H9 (cell line): ENCODE measurements at regions not wholly inside any gene's neighbourhood (a gene's known extent, or its start where the extent isn't known, plus 50 kb on each side); places are given as distances from the start of the nearest gene placed in this dataset.

Source experiments
- DNase-seq: peaks from one replicate; pipeline ENCODE4 v3.0.0-alpha.2; 2017
- H2AFZ ChIP-seq: one replicate; pipeline ENCODE4 v1.6.1; 2013; ENCODE audit warnings: mild to moderate bottlenecking, low read length, control low read depth, moderate library complexity
- H2AK5ac ChIP-seq: 2 replicates; pipeline ENCODE4 v1.6.1; 2013; ENCODE audit warnings: low read length, control low read depth, mixed read lengths; ENCODE audit not compliant: insufficient read length
- H2BK120ac ChIP-seq: one replicate; pipeline ENCODE4 v1.6.1; 2013; ENCODE audit warnings: low read depth, mild to moderate bottlenecking, low read length, control low read depth, inconsistent platforms; ENCODE audit not compliant: poor library complexity, severe bottlenecking
- H2BK12ac ChIP-seq: 2 replicates; pipeline ENCODE4 v1.6.1; 2013; ENCODE audit warnings: low read length, control low read depth, mixed read lengths, low read depth; ENCODE audit not compliant: insufficient read length
- H2BK15ac ChIP-seq: 2 replicates; pipeline ENCODE4 v1.6.1; 2013; ENCODE audit warnings: low read depth, low read length, control low read depth
- H2BK20ac ChIP-seq: one replicate; pipeline ENCODE4 v1.6.1; 2013; ENCODE audit warnings: low read depth, mild to moderate bottlenecking, low read length, control low read depth, inconsistent platforms; ENCODE audit not compliant: poor library complexity, severe bottlenecking
- H2BK5ac ChIP-seq: 2 replicates; pipeline ENCODE4 v1.6.1; 2013; ENCODE audit warnings: low read length, control low read depth, mixed read lengths; ENCODE audit not compliant: insufficient read length
- H3K14ac ChIP-seq: 2 replicates; pipeline ENCODE4 v1.6.1; 2013; ENCODE audit warnings: low read length, control low read depth; ENCODE audit not compliant: insufficient read depth
- H3K18ac ChIP-seq: 2 replicates; pipeline ENCODE4 v1.6.1; 2013; ENCODE audit warnings: low read depth, mild to moderate bottlenecking, mixed read lengths, low read length, control low read depth; ENCODE audit not compliant: insufficient read length
- H3K23ac ChIP-seq: 2 replicates; pipeline ENCODE4 v1.6.1; 2013; ENCODE audit warnings: low read length, control low read depth, mixed read lengths, low read depth; ENCODE audit not compliant: insufficient read length
- H3K23me2 ChIP-seq: 2 replicates; pipeline ENCODE4 v1.6.1; 2013; ENCODE audit warnings: low read depth, mild to moderate bottlenecking, mixed read lengths, low read length, control low read depth; ENCODE audit not compliant: insufficient read length, poor library complexity, severe bottlenecking
- H3K27ac ChIP-seq: 2 replicates; pipeline ENCODE4 v1.5.1; 2013; ENCODE audit warnings: low read length, control low read depth, mixed read lengths, low read depth; ENCODE audit not compliant: insufficient read length
- H3K27me3 ChIP-seq: 2 replicates; pipeline ENCODE4 v1.6.1; 2013; ENCODE audit warnings: low read length, control low read depth, inconsistent platforms; ENCODE audit not compliant: insufficient read depth
- H3K4ac ChIP-seq: 2 replicates; pipeline ENCODE4 v1.6.1; 2013; ENCODE audit warnings: low read depth, mild to moderate bottlenecking, control low read depth, inconsistent platforms, low read length, moderate library complexity
- H3K4me1 ChIP-seq: 2 replicates; pipeline ENCODE4 v1.6.1; 2013; ENCODE audit warnings: low read length, control low read depth, inconsistent platforms; ENCODE audit not compliant: insufficient read depth
- H3K4me2 ChIP-seq: 2 replicates; pipeline ENCODE4 v1.6.1; 2013; ENCODE audit warnings: low read length, control low read depth, mixed read lengths; ENCODE audit not compliant: insufficient read length, insufficient read depth
- H3K56ac ChIP-seq: 2 replicates; pipeline ENCODE4 v1.6.1; 2013; ENCODE audit warnings: low read depth, mild to moderate bottlenecking, mixed read lengths, low read length, control low read depth; ENCODE audit not compliant: insufficient read length
- H3K79me1 ChIP-seq: 2 replicates; pipeline ENCODE4 v1.6.1; 2013; ENCODE audit warnings: low read depth, mild to moderate bottlenecking, moderate library complexity, low read length, control low read depth, inconsistent platforms; ENCODE audit not compliant: insufficient read depth, poor library complexity, severe bottlenecking
- H3K79me2 ChIP-seq: 2 replicates; pipeline ENCODE4 v1.6.1; 2013; ENCODE audit warnings: low read length, control low read depth, inconsistent platforms; ENCODE audit not compliant: insufficient read depth
- H3K9ac ChIP-seq: 2 replicates; pipeline ENCODE4 v1.6.1; 2013; ENCODE audit warnings: low read length, control low read depth, mixed read lengths; ENCODE audit not compliant: insufficient read length; ENCODE audit errors: extremely low read depth
- H3K9me3 ChIP-seq: one replicate; pipeline ENCODE4 v1.6.1; 2013; ENCODE audit warnings: low read depth, low read length, inconsistent platforms; ENCODE audit not compliant: control insufficient read depth
- H3T11ph ChIP-seq: one replicate; pipeline ENCODE4 v1.6.1; 2013; ENCODE audit warnings: mild to moderate bottlenecking, low read length, control low read depth, inconsistent platforms
- H4K20me1 ChIP-seq: one replicate; pipeline ENCODE4 v1.6.1; 2013; ENCODE audit not compliant: control insufficient read depth, insufficient read length, insufficient read depth
- H4K5ac ChIP-seq: 2 replicates; pipeline ENCODE4 v1.6.1; 2013; ENCODE audit warnings: low read depth, mild to moderate bottlenecking, mixed read lengths, low read length, control low read depth; ENCODE audit not compliant: insufficient read length
- H4K8ac ChIP-seq: replicated peaks from 2 replicates; pipeline ENCODE4 v1.6.1; 2013; ENCODE audit warnings: low read length, control low read depth, mixed read lengths, low read depth; ENCODE audit not compliant: insufficient read length
- H4K91ac ChIP-seq: 2 replicates; pipeline ENCODE4 v1.6.1; 2013; ENCODE audit warnings: low read depth, mild to moderate bottlenecking, moderate library complexity, mixed read lengths, low read length, control low read depth; ENCODE audit not compliant: insufficient read length
- H3K27ac Mint-ChIP-seq, 3 experiments: 2 replicates in 2 of 3; 3 replicates in 1 of 3; pipeline ENCODE4 v1.8.0; 2020 to 2021; ENCODE audit warnings: mixed read lengths in 3 of 3, mild to moderate bottlenecking in 1 of 3, moderate library complexity in 1 of 3
- H3K27me3 Mint-ChIP-seq: 2 replicates; pipeline ENCODE4 v1.8.0; 2021; ENCODE audit warnings: low read depth, mild to moderate bottlenecking, moderate library complexity, mixed read lengths
- H3K36me3 Mint-ChIP-seq, 3 experiments: 2 replicates in 2 of 3; 3 replicates in 1 of 3; pipeline ENCODE4 v1.8.0; 2020 to 2021; ENCODE audit warnings: low read depth in 3 of 3, mixed read lengths in 3 of 3; ENCODE audit not compliant: insufficient read depth in 1 of 3
- H3K4me1 Mint-ChIP-seq, 2 experiments: 2 replicates each; pipeline ENCODE4 v1.8.0; 2020; ENCODE audit warnings: mixed read lengths in 2 of 2
- H3K4me3 Mint-ChIP-seq, 2 experiments: 2 replicates in 1 of 2; 3 replicates in 1 of 2; pipeline ENCODE4 v1.8.0; 2020 to 2021; ENCODE audit warnings: mild to moderate bottlenecking in 2 of 2, mixed read lengths in 2 of 2, moderate library complexity in 1 of 2
- H3K9me3 Mint-ChIP-seq, 2 experiments: 2 replicates in 1 of 2; 3 replicates in 1 of 2; pipeline ENCODE4 v1.8.0; 2020; ENCODE audit warnings: mild to moderate bottlenecking in 2 of 2, mixed read lengths in 2 of 2, moderate library complexity in 1 of 2
- CTCF ChIP-seq: fragments of 200-600 bp; sonication (generic); conservative IDR thresholded peaks from 3 replicates; pipeline ENCODE4 v1.8.0; 2021; ENCODE audit warnings: antibody characterized with exemption, mild to moderate bottlenecking
- WGBS: extraction: QIAGEN DNeasy Blood & Tissue Kit; methylation state at CpG from one replicate; pipeline ENCODE4 v1.1.7; 2013; ENCODE audit warnings: missing lambda C conversion rate, low lambda C conversion rate, mixed read lengths; ENCODE audit not compliant: insufficient read length; ENCODE audit errors: extremely low coverage; 5-methylcytosine and 5-hydroxymethylcytosine counted together

- no peak overlapping the region for H3K18ac ChIP-seq
- no peak overlapping the region for H2BK20ac ChIP-seq
- peak overlapping the region; percentile 76 for H2BK12ac ChIP-seq
- no peak overlapping the region for H3K4me2 ChIP-seq
- no peak overlapping the region for H3K23ac ChIP-seq
- H2AFZ ChIP-seq, result no peak overlapping the region
- no peaks in the 10 kb centered on the region for H4K20me1 ChIP-seq
- H3K79me2 ChIP-seq, result no peaks in the 10 kb centered on the region
- peaks cover 18% of the 10 kb centered on the region; the same call in 1 of the 2 replicates for H3K4me1 ChIP-seq
- no peak overlapping the region for H4K91ac ChIP-seq
- H2BK120ac ChIP-seq, result no peak overlapping the region
- peak; percentile 61 for DNase-seq
- H3K27ac Mint-ChIP-seq, result peak overlapping the region; percentile 58 to 94 (median 71); a peak in 4 of 7 replicates
- WGBS, result no CpG with 5 or more reads among the region's 7 CpGs
- no peak overlapping the region for H3K56ac ChIP-seq
- no peak overlapping the region for H4K8ac ChIP-seq
- no peak overlapping the region for H3T11ph ChIP-seq
- H3K79me1 ChIP-seq, result no peaks in the 10 kb centered on the region
- H3K9me3 Mint-ChIP-seq, result peaks cover 18 to 23% of the 10 kb centered on the region in 2 experiments
- no peaks in the 10 kb centered on the region; the same call in 1 of the 2 replicates for H3K27me3 Mint-ChIP-seq
- peak; percentile 71 for TF ChIP-seq CTCF
- no peaks in the 10 kb centered on the region for H3K23me2 ChIP-seq
- H4K5ac ChIP-seq, result no peak overlapping the region
- H3K4me3 Mint-ChIP-seq, result no peak overlapping the region
- peaks cover 49 to 51% of the 10 kb centered on the region in 2 experiments for H3K4me1 Mint-ChIP-seq
- 0 out of 2 replicates have a peak overlapping the region, but pooled peaks have one; percentile 45 for H3K14ac ChIP-seq
- H3K27ac ChIP-seq, result no peak overlapping the region
- no peak overlapping the region for H3K4ac ChIP-seq
- no peak overlapping the region for H2BK15ac ChIP-seq
- peaks cover 4 to 36% (median 5%) of the 10 kb centered on the region in 3 experiments; a peak in 6 of 7 replicates for H3K36me3 Mint-ChIP-seq
- H3K9ac ChIP-seq, result no peak overlapping the region
- no peaks in the 10 kb centered on the region for H3K9me3 ChIP-seq
- H2AK5ac ChIP-seq, result no peak overlapping the region
- no peak overlapping the region for H2BK5ac ChIP-seq
- H3K27me3 ChIP-seq, result no peaks in the 10 kb centered on the region
These were observed 58.0 kb upstream of the CYSLTR2 start for GRCh38 chr13:48595431-48596429.
